NCI-H2081 (cell line): ENCODE measurements at regions not wholly inside any gene's neighbourhood (a gene's known extent, or its start where the extent isn't known, plus 50 kb on each side); places are given as distances from the start of the nearest gene placed in this dataset.

Source experiments
- DNase-seq, 2 experiments: peaks; one replicate each; lab custom pipeline; 2025; lab: John Stamatoyannopoulos, UW

GRCh38 chr4:151606061-151606460 lies 154.7 kb downstream of the GATB start:
- DNase-seq, result no peak

DNA sequence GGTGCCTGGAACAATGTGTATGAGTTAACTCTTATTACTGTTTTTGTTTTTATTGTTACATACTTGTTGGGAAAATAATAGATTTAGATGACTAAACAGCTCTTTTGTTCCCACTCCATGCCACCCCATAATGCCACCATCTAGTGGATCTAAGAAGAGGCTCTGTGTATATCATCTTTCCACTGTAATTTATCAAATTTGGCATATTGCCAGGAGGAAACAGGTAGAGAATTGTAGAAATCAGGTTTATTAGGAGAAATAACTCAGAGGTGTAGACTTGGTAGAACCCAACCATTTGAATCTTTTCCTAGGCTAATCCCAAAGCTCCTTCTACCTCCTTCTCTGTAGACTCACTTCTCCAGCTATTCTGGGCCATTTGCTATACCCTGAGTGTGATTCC lies 150.6 kb downstream of the GATB start:
- no peak for DNase-seq

- DNase-seq, result no peak
These were observed 148.8 kb downstream of the GATB start for GRCh38 chr4:151611960-151612359.

- DNase-seq, result no peak
These were observed 147.5 kb downstream of the GATB start for GRCh38 chr4:151613290-151613689.

GRCh38 chr4:151614561-151614960 lies 146.2 kb downstream of the GATB start:
- DNase-seq, result no peak

- no peak for DNase-seq
These were observed 141.9 kb downstream of the GATB start for GRCh38 chr4:151618858-151619257.

- DNase-seq, result no peak
These were observed 140.7 kb downstream of the GATB start for GRCh38 chr4:151620066-151620465.
